OCI-LY1 (cell line): ENCODE measurements at regions not wholly inside any gene's neighbourhood (a gene's known extent, or its start where the extent isn't known, plus 50 kb on each side); places are given as distances from the start of the nearest gene placed in this dataset.

ENCODE experiments used
- H2AFZ ChIP-seq: fragments of 200-600 bp; sonication (generic), shearing (Covaris generic); 2 replicates; pipeline ENCODE4 v1.6.0; 2014; ENCODE audit warnings: antibody characterized with exemption, mild to moderate bottlenecking, low read length
- H3F3A ChIP-seq: fragments of 200-600 bp; sonication (generic), shearing (Covaris generic); 2 replicates; pipeline ENCODE4 v1.6.0; 2014; ENCODE audit warnings: mild to moderate bottlenecking, antibody characterized with exemption, low read length, moderate library complexity; ENCODE audit not compliant: insufficient read depth
- H3K27ac ChIP-seq: fragments of 200-600 bp; sonication (generic); 2 replicates; pipeline ENCODE4 v1.5.1; 2014; ENCODE audit warnings: low read length, mixed run types, mild to moderate bottlenecking, low read depth; ENCODE audit not compliant: poor library complexity, severe bottlenecking
- H3K27me3 ChIP-seq: fragments of 200-600 bp; sonication (generic); 2 replicates; pipeline ENCODE4 v1.6.0; 2014; ENCODE audit warnings: antibody characterized with exemption, mild to moderate bottlenecking, low read length, moderate library complexity; ENCODE audit not compliant: insufficient read depth
- H3K36me3 ChIP-seq: fragments of 200-600 bp; sonication (generic); 2 replicates; pipeline ENCODE4 v1.6.1; 2014; ENCODE audit warnings: mild to moderate bottlenecking, antibody characterized with exemption, low read length, moderate library complexity, mixed read lengths; ENCODE audit not compliant: insufficient read depth
- H3K4me1 ChIP-seq: fragments of 200-600 bp; sonication (generic); 2 replicates; pipeline ENCODE4 v1.5.1; 2014; ENCODE audit warnings: mild to moderate bottlenecking, low read length, moderate library complexity; ENCODE audit not compliant: insufficient read depth, severe bottlenecking
- H3K4me2 ChIP-seq: fragments of 200-600 bp; sonication (generic), shearing (Covaris generic); 2 replicates; pipeline ENCODE4 v1.6.1; 2014; ENCODE audit warnings: low read length
- H3K4me3 ChIP-seq: fragments of 200-600 bp; sonication (generic); 2 replicates; pipeline ENCODE4 v1.5.1; 2014; ENCODE audit warnings: low read length, low read depth, mild to moderate bottlenecking, mixed read lengths; ENCODE audit not compliant: poor library complexity, severe bottlenecking
- H3K79me2 ChIP-seq: fragments of 200-600 bp; shearing (Covaris generic); 2 replicates; pipeline ENCODE4 v1.6.1; 2016; ENCODE audit warnings: mixed run types, low read length, mixed read lengths; ENCODE audit not compliant: insufficient read depth
- H3K9ac ChIP-seq: fragments of 200-600 bp; sonication (generic), shearing (Covaris generic); 2 replicates; pipeline ENCODE4 v1.6.1; 2014; ENCODE audit warnings: mild to moderate bottlenecking, low read length, mixed read lengths
- H3K9me2 ChIP-seq: fragments of 200-600 bp; sonication (generic), shearing (Covaris generic); 2 replicates; pipeline ENCODE4 v1.6.1; 2014; ENCODE audit warnings: low read depth, mild to moderate bottlenecking, low read length, mixed read lengths
- H3K9me3 ChIP-seq: fragments of 200-600 bp; shearing (Covaris generic); 2 replicates; pipeline ENCODE4 v1.6.1; 2014; ENCODE audit warnings: low read length, mixed read lengths
- H4K20me1 ChIP-seq: fragments of 200-600 bp; sonication (generic), shearing (Covaris generic); 2 replicates; pipeline ENCODE4 v1.6.0; 2016; ENCODE audit warnings: mild to moderate bottlenecking, low read length; ENCODE audit not compliant: insufficient read depth
- CTCF ChIP-seq: fragments of 200-600 bp; sonication (generic), shearing (Covaris generic); IDR thresholded peaks from 2 replicates; pipeline ENCODE4 v1.5.1; 2017; ENCODE audit warnings: mild to moderate bottlenecking, antibody characterized with exemption, low read length, moderate library complexity, mixed read lengths
- EZH2 ChIP-seq: fragments of 200-600 bp; sonication (generic), shearing (Covaris generic); IDR thresholded peaks from 2 replicates; pipeline ENCODE4 v1.8.0; 2017; ENCODE audit warnings: borderline replicate concordance, mixed run types, mild to moderate bottlenecking, antibody characterized with exemption, low read length, moderate library complexity, mixed read lengths

GRCh38 chr11:92852946-92853345 lies 116.5 kb upstream of the MTNR1B start:
- Histone ChIP-seq H3K4me1 (no peaks in the 10 kb centered on the region), H3K9ac (no peak overlapping the region), H3F3A (no peaks in the 10 kb centered on the region), H4K20me1 (no peaks in the 10 kb centered on the region), H3K79me2 (no peaks in the 10 kb centered on the region), H3K27ac (no peak overlapping the region), H3K9me3 (no peaks in the 10 kb centered on the region), H3K4me2 (no peak overlapping the region), H3K4me3 (no peak overlapping the region), H3K36me3 (no peaks in the 10 kb centered on the region), H3K9me2 (no peaks in the 10 kb centered on the region), H2AFZ (no peak overlapping the region), H3K27me3 (no peaks in the 10 kb centered on the region)
- TF ChIP-seq CTCF (no peak), EZH2 (no peak)

- H3K27me3 ChIP-seq, result no peaks in the 10 kb centered on the region
- no peaks in the 10 kb centered on the region for H3K36me3 ChIP-seq
- no peak overlapping the region for H2AFZ ChIP-seq
- no peaks in the 10 kb centered on the region for H3K79me2 ChIP-seq
- H4K20me1 ChIP-seq, result no peaks in the 10 kb centered on the region
- H3K4me3 ChIP-seq, result no peak overlapping the region
- H3K9me2 ChIP-seq, result no peaks in the 10 kb centered on the region
- H3K27ac ChIP-seq, result no peak overlapping the region
- no peak overlapping the region for H3K4me2 ChIP-seq
- H3K9me3 ChIP-seq, result no peaks in the 10 kb centered on the region
- H3K4me1 ChIP-seq, result no peaks in the 10 kb centered on the region
- H3K9ac ChIP-seq, result no peak overlapping the region
- no peaks in the 10 kb centered on the region for H3F3A ChIP-seq
- no peak for TF ChIP-seq CTCF
- no peak for TF ChIP-seq EZH2
Measured at GRCh38 chr11:92854162-92854561, 115.3 kb upstream of the MTNR1B start.

GRCh38 chr11:92854952-92855351 lies 114.5 kb upstream of the MTNR1B start:
- Histone ChIP-seq H3K9me3 (no peaks in the 10 kb centered on the region), H4K20me1 (no peaks in the 10 kb centered on the region), H3K4me2 (no peak overlapping the region), H3K4me3 (no peak overlapping the region), H3K36me3 (no peaks in the 10 kb centered on the region), H3K9ac (no peak overlapping the region), H3F3A (no peaks in the 10 kb centered on the region), H3K9me2 (no peaks in the 10 kb centered on the region), H3K79me2 (no peaks in the 10 kb centered on the region), H3K27me3 (no peaks in the 10 kb centered on the region), H2AFZ (no peak overlapping the region), H3K4me1 (no peaks in the 10 kb centered on the region), H3K27ac (no peak overlapping the region)
- TF ChIP-seq CTCF (no peak), EZH2 (no peak)
